GM06990 (cell line): ENCODE measurements at regions not wholly inside any gene's neighbourhood (a gene's known extent, or its start where the extent isn't known, plus 50 kb on each side); places are given as distances from the start of the nearest gene placed in this dataset.

Source experiments
- DNase-seq: peaks from one replicate; pipeline ENCODE4 v3.0.0-alpha.2; 2011; ENCODE audit not compliant: insufficient read length; ENCODE audit errors: extremely low read depth
- H3K27me3 ChIP-seq: replicated peaks from 2 replicates; pipeline ENCODE4 v1.6.0; 2011; ENCODE audit warnings: low read length; ENCODE audit not compliant: control insufficient read depth, insufficient read depth
- H3K36me3 ChIP-seq: 2 replicates; pipeline ENCODE4 v1.5.1; 2011; ENCODE audit warnings: low read length; ENCODE audit not compliant: control insufficient read depth, insufficient read depth
- H3K4me3 ChIP-seq: replicated peaks from 2 replicates; pipeline ENCODE4 v1.5.1; 2011; ENCODE audit warnings: low read depth, mild to moderate bottlenecking, control low read depth, low read length
- CTCF ChIP-seq: IDR thresholded peaks from 2 replicates; pipeline ENCODE4 v1.5.1; 2011; ENCODE audit warnings: low read length, control low read depth, mild to moderate bottlenecking, inconsistent platforms; ENCODE audit not compliant: insufficient read depth, poor library complexity, severe bottlenecking

- DNase-seq, result no peak
- Histone ChIP-seq H3K36me3 (no peaks in the 10 kb centered on the region), H3K27me3 (no peaks in the 10 kb centered on the region), H3K4me3 (no peak overlapping the region)
- TF ChIP-seq CTCF, result no peak
These were observed 408.2 kb upstream of the C16orf82 start for GRCh38 chr16:26658486-26658885.

GRCh38 chr16:26658915-26659314 lies 407.8 kb upstream of the C16orf82 start:
- DNase-seq, result no peak
- TF ChIP-seq CTCF, result no peak
- Histone ChIP-seq H3K27me3 (no peaks in the 10 kb centered on the region), H3K36me3 (no peaks in the 10 kb centered on the region), H3K4me3 (no peak overlapping the region)

GRCh38 chr16:26664086-26664485 lies 402.6 kb upstream of the C16orf82 start:
- H3K4me3 ChIP-seq, result no peak overlapping the region
- no peaks in the 10 kb centered on the region for H3K36me3 ChIP-seq
- H3K27me3 ChIP-seq, result no peaks in the 10 kb centered on the region
- no peak for TF ChIP-seq CTCF
- no peak for DNase-seq

GRCh38 chr16:26665166-26665939 lies 401.4 kb upstream of the C16orf82 start:
- Histone ChIP-seq H3K4me3 (no peak overlapping the region), H3K27me3 (no peaks in the 10 kb centered on the region), H3K36me3 (no peaks in the 10 kb centered on the region)
- no peak for DNase-seq
- TF ChIP-seq CTCF, result no peak

GRCh38 chr16:26666486-26666885 lies 400.2 kb upstream of the C16orf82 start:
- Histone ChIP-seq H3K36me3 (no peaks in the 10 kb centered on the region), H3K4me3 (no peak overlapping the region), H3K27me3 (no peaks in the 10 kb centered on the region)
- no peak for DNase-seq
- TF ChIP-seq CTCF, result no peak

- Histone ChIP-seq H3K36me3 (no peaks in the 10 kb centered on the region), H3K27me3 (no peaks in the 10 kb centered on the region), H3K4me3 (no peak overlapping the region)
- TF ChIP-seq CTCF, result no peak
- no peak for DNase-seq
These were observed 399.4 kb upstream of the C16orf82 start for GRCh38 chr16:26667307-26667706.
